GM20431 (cell line): ENCODE measurements at regions not wholly inside any gene's neighbourhood (a gene's known extent, or its start where the extent isn't known, plus 50 kb on each side); places are given as distances from the start of the nearest gene placed in this dataset.

Experiments
- in situ Hi-C: fragments of 300-500 bp; cut with MseI, MboI; formaldehyde crosslinking; loops from one replicate; pipeline ENCODE4 v1.15.0; 2020; ENCODE audit warnings: low sequenced_read_pairs; ENCODE audit not compliant: unreplicated experiment

- in situ Hi-C loops = no loop called here
Measured at GRCh38 chr2:14398641-14399040, 233.9 kb upstream of the LRATD1 start.

DNA sequence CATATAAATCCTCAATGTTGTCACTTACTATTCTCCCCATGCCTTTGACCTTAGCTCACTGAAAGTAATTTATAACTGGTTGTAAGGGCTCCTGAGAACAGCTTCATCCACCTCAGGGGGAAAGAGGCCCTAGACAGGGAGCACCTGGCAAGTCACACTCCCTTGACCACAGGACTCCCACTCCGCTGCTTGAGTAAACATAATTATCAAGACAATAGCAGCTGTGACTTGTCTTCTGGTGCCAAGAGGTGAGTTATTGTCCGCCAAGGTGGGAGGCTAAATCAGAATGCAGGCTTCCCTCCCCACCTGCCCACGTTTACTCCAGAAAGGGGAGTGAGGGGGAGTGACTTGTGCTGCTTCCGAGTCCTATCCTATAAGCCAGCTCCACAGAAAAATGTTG, 230.6 kb upstream of the LRATD1 start:
- in situ Hi-C loops = no loop called here

GRCh38 chr2:14408695-14409094, 223.8 kb upstream of the LRATD1 start:
- in situ Hi-C loops = no loop called here

- in situ Hi-C loops = no loop called here
Measured at GRCh38 chr2:14417551-14417950, 215.0 kb upstream of the LRATD1 start.

DNA sequence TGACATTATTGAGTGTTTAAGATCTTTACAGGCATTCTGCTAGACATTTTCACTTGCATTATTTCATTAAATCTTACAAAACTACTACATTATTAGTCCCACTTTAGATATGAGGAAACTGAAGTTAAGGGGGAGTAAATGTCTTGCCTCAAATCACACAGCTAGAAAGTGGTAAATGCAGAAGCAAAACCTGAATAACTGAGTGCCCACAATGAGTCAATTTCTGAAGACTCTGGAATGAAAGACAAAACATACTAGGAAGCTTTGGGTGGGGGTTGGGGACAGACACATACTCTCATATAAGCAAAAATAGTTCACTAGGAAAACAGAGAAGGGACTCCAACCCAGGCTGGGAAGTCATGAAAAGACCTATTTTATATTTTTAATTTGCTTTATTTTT, 214.4 kb upstream of the LRATD1 start:
- in situ Hi-C loops = no loop called here

- in situ Hi-C loops = no loop called here
Measured at GRCh38 chr2:14420851-14421250, 211.7 kb upstream of the LRATD1 start.

GRCh38 chr2:14422426-14422825, 210.1 kb upstream of the LRATD1 start:
- in situ Hi-C loops = no loop called here

- in situ Hi-C loops = no loop called here
Measured at GRCh38 chr2:14423145-14423906, 209.2 kb upstream of the LRATD1 start.

- in situ Hi-C loops = no loop called here
Measured at GRCh38 chr2:14424478-14425390, 207.8 kb upstream of the LRATD1 start.

- in situ Hi-C loops = no loop called here
Measured at GRCh38 chr2:14425869-14426268, 206.6 kb upstream of the LRATD1 start.

DNA sequence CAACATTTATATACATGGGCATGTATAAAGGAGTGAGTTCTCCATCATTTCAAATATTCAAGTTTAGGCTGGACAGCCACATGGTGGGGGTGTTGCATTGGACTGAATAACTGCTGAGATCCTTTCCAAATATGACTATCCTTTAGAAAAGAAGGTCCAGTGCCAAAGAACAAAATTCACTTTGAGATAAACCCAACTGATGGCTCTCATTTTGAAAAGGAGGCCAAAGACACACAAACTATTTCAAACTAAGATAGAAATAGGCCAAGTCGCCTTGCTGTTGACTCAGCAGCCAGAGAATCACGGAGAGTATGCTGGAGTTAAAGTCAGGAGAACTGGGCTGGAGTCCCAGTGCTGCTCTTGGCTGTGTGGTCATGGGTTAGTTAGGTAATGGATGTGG, 204.5 kb upstream of the LRATD1 start:
- in situ Hi-C loops = no loop called here

GRCh38 chr2:14433946-14434495, 198.5 kb upstream of the LRATD1 start:
- in situ Hi-C loops = no loop called here

GRCh38 chr2:14445670-14446069, 186.8 kb upstream of the LRATD1 start:
- in situ Hi-C loops = no loop called here

DNA sequence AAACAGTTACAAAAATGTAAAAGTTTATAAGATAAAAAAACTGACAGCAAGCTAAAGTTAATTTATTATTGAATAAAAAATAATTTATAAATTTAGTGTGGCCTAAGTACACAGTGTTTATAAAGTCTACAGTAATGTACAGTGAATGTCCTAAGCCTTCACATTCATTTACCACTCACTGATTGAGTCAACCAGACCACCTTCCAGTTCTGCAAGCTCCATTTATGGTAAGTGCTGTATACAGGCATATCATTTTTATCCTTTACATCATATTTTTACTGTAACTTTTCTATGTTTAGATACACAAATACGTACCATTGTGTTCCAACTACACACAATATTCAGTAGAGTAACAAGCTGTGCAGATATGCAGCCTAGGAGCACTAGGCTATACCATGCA, 184.2 kb upstream of the LRATD1 start:
- in situ Hi-C loops = no loop called here

DNA sequence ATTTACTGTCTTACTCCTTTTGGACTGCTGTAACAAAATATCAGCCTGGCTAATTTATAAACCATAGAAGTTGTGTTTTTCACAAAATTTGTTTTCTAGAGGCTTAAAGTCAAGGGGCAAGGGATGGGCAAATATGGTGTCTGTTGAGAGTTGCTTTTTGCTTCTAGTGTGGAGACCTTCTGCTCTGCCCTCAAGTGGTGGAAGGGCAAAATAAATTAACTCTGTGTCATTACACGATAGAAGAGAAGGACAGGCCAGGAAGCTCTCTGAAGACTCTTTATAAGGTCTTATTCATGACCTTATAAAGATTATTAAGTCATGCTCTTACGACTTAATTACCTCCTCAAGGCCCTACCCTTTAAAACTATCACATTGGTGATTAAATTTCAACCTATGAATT, 181.2 kb upstream of the LRATD1 start:
- in situ Hi-C loops = no loop called here

DNA sequence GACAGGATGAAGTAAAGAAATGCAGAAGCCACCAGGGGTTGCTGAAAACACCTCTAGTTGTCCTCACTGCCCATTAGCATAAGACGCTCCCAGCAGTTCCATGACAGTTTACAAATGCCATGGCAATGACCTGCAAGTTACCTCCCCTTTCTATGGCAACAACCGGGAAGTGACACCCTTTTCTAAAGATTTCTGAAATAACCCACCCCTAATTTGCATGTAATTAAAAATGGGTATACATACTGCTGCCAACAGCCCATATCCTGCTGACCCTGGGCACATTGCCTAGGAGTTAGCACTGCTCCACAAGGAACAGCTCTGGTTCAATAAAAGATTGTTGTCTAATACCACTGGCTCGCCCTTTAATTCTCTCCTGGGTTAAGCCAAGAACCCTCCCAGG, 178.3 kb upstream of the LRATD1 start:
- in situ Hi-C loops = no loop called here

DNA sequence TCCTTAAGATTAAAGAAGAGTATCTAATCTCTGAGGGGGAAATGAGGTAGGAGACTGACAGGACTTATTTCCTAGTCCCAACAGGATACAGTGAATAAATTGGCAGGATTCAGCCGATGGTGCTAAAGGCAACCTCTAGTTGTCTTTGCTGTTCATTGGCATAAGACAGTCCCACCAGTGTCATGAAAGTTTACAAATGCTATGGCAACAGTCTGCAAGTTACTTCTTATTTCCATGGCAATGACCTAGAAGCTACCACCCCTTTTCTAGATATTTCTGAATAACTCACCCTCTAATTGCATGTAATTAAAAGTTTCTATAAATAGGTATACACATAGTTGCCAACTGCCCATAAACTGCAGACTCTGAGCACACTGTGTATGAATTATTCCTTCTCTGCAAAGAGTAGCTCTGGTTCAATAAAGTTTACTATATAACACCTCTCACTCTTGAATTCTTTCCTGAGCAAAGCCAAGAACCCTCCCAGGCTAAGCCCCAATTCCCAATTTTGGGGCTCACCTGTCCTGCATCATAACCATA, 172.7 kb upstream of the LRATD1 start:
- in situ Hi-C loops = no loop called here

DNA sequence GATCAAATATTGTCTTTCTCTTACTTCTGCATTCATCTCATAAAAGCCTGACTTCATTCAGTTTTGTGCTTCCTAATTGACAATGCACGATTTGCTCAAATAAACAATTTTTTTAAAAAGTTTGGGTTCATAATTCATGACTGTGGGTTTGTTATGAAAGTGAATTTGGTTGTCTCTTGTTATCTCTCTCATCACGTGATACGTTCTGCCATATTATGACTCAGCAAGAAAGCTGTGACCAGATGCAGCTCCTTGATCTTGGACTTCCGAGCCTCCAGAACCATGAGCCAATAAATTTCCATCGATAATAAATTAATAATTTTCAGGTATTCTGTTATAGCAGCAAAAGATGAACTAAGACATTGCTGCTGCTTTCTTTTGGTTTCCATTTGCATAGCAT, 156.5 kb upstream of the LRATD1 start:
- in situ Hi-C loops = no loop called here

DNA sequence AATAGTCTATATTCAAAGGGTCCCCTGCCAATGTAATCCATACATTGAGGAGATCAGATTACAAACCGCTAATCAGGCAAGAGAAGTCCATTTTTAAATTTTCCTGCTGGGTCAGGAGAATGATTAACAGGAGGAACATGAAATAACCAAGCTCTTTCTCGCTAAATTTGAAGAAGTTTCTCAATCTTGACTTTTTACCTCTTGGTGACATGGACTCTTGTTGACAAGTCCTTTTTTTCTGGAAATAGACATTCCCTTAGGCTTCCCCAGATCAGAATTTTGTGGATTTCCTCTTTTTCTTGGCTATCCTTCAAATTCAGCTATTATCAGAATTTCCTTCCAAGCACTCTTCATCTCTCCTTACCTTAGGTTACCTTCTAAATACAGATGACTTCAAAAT, 153.0 kb upstream of the LRATD1 start:
- in situ Hi-C loops = no loop called here

- in situ Hi-C loops = no loop called here
Measured at GRCh38 chr2:14480120-14480519, 152.4 kb upstream of the LRATD1 start.

DNA sequence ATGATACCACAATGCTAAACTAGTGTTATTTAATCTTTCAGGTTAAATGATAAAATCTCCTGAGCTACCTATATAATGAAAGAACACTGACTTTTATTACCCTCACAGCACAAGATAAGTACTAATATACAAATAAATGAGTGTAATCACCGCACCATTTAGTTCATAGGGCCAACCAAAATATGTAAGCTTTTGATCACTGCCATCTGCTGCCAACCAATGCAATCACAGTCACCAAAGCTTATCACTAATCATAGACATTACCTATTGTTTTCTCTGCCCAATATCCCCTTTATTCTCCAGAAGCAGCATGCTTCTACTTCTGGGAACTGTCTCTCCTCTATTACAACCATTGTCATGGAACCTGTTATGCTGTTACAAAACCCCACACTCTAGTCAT, 151.6 kb upstream of the LRATD1 start:
- in situ Hi-C loops = no loop called here
